Right lobe of liver (tissue), 6 donors: ENCODE measurements at regions not wholly inside any gene's neighbourhood (a gene's known extent, or its start where the extent isn't known, plus 50 kb on each side); places are given as distances from the start of the nearest gene placed in this dataset.

ENCODE experiments used
- ATAC-seq, 4 donors: fragments of 200-7000 bp; cut with Tn5 transposase; one replicate each; pipeline ENCODE4 v1.9.1; 2020; ENCODE audit warnings: mild to moderate bottlenecking in 4 of 4, moderate library complexity in 4 of 4
- DNase-seq, 3 donors: peaks; one replicate each; pipeline ENCODE4 v3.0.0-alpha.2; 2020
- H3K27ac ChIP-seq, 3 donors: fragments of 200-600 bp; one replicate each; pipeline ENCODE4 v1.8.0; 2022
- H3K27me3 ChIP-seq, 2 donors: fragments of 200-600 bp; one replicate each; pipeline ENCODE4 v1.8.0; 2022
- H3K36me3 ChIP-seq, 4 donors: fragments of 200-600 bp; sonication (generic) in 1 of 4; one replicate each; pipeline versions ENCODE4 v1.5.1 to v1.8.0; 2017 to 2022; ENCODE audit warnings: control low read depth in 1 of 4
- H3K4me1 ChIP-seq, 4 donors: fragments of 200-600 bp; sonication (generic) in 1 of 4; one replicate each; pipeline versions ENCODE4 v1.5.1 to v1.8.0; 2017 to 2022; ENCODE audit warnings: control low read depth in 1 of 4
- H3K4me3 ChIP-seq, 3 donors: fragments of 200-600 bp; one replicate each; pipeline ENCODE4 v1.8.0; 2022
- H3K9me3 ChIP-seq, 4 donors: fragments of 200-600 bp; sonication (generic) in 1 of 4; one replicate each; pipeline versions ENCODE4 v1.5.1 to v1.8.0; 2017 to 2022; ENCODE audit warnings: control low read depth in 1 of 4
- POLR2A ChIP-seq: fragments of 450-650 bp; IDR thresholded peaks from one replicate; pipeline ENCODE4 v1.6.1; 2017; ENCODE audit warnings: antibody characterized with exemption, mild to moderate bottlenecking
- WGBS: methylation state at CpG from one replicate; pipeline ENCODE4 v1.1.6; 2018; ENCODE audit warnings: low coverage, low lambda C conversion rate; ENCODE audit not compliant: insufficient coverage; ENCODE audit errors: missing lambda C conversion rate; 5-methylcytosine and 5-hydroxymethylcytosine counted together
- intact Hi-C, 2 donors: fragments of 100-400 bp; cut with DNase I; formaldehyde crosslinking; loops; one replicate each; pipeline versions ENCODE4 v1.11.2 to v1.14.1; 2022
- TF ChIP-seq, protein P1 (sequence below), 4 donors: fragments of 200-600 bp in 3 of 4; fragments of 450-650 bp in 1 of 4; IDR thresholded peaks; one replicate each; pipeline versions ENCODE4 v1.5.1 to v1.8.0; 2016 to 2022; ENCODE audit warnings: antibody characterized with exemption in 4 of 4, mild to moderate bottlenecking in 2 of 4
- donor health status: DM: no; HTN: yes; CAD: no.
- donor health status: DM: no; HTN: no; CAD: no.
- donor health status: DM: no; HTN: no; CAD: no.
- donor health status: DM: no; HTN: yes; CAD: no.
- donor health status: DM: no; HTN: yes; CAD: no.

GRCh38 chr10:43771675-43772074 lies 123.0 kb upstream of the ZNF32 start:
- intact Hi-C loops: no loop called here
- 23% methylated on average over 2 of the region's 2 CpGs for WGBS
- Histone ChIP-seq H3K36me3 (no peaks in the 10 kb centered on the region), H3K27me3 (no peaks in the 10 kb centered on the region), H3K27ac (no peak overlapping the region), H3K4me1 (no peaks in the 10 kb centered on the region), H3K9me3 (no peaks in the 10 kb centered on the region), H3K4me3 (no peak overlapping the region)
- TF ChIP-seq, protein P1, sequence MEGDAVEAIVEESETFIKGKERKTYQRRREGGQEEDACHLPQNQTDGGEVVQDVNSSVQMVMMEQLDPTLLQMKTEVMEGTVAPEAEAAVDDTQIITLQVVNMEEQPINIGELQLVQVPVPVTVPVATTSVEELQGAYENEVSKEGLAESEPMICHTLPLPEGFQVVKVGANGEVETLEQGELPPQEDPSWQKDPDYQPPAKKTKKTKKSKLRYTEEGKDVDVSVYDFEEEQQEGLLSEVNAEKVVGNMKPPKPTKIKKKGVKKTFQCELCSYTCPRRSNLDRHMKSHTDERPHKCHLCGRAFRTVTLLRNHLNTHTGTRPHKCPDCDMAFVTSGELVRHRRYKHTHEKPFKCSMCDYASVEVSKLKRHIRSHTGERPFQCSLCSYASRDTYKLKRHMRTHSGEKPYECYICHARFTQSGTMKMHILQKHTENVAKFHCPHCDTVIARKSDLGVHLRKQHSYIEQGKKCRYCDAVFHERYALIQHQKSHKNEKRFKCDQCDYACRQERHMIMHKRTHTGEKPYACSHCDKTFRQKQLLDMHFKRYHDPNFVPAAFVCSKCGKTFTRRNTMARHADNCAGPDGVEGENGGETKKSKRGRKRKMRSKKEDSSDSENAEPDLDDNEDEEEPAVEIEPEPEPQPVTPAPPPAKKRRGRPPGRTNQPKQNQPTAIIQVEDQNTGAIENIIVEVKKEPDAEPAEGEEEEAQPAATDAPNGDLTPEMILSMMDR (IDR thresholded peaks at IDR 0.05): no peak
- no peak for TF ChIP-seq POLR2A
- ATAC-seq (no peak), DNase-seq (no peak)

- intact Hi-C loops: no loop called here
- H3K4me1 ChIP-seq: no peaks in the 10 kb centered on the region
- H3K27ac ChIP-seq: no peak overlapping the region
- H3K36me3 ChIP-seq: no peaks in the 10 kb centered on the region
- no peaks in the 10 kb centered on the region for H3K27me3 ChIP-seq
- no peaks in the 10 kb centered on the region for H3K9me3 ChIP-seq
- ATAC-seq (no peak), DNase-seq (no peak)
- no peak for TF ChIP-seq POLR2A
- TF ChIP-seq, protein P1 (IDR thresholded peaks at IDR 0.05): no peak
- H3K4me3 ChIP-seq: no peak overlapping the region
- WGBS: 67% methylated on average over 2 of the region's 2 CpGs
These were observed 116.8 kb upstream of the ZNF32 start for GRCh38 chr10:43765516-43765915.

DNA sequence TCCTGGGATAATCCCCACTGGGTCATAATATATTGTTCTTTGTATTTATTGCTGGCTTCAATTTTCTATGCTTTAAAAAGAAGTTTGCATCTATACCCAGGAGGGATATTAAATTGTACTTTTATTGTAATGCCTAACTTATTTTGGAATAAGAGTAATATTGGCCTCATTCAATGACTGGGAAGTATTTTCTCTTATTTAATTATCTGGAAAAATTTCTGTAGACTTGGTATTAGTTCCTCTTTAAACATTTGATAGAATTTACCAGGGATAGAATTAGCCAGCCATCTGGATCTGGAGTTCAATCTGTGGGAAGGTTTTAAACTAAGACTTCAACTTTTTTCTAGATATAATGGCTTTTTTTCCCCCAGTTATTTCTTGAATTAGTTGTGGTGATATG lies 115.2 kb upstream of the ZNF32 start:
- Histone ChIP-seq H3K9me3 (no peaks in the 10 kb centered on the region), H3K27ac (no peak overlapping the region), H3K36me3 (no peaks in the 10 kb centered on the region), H3K4me3 (no peak overlapping the region), H3K27me3 (no peaks in the 10 kb centered on the region), H3K4me1 (no peaks in the 10 kb centered on the region)
- DNase-seq (no peak), ATAC-seq (no peak)
- no peak for TF ChIP-seq POLR2A
- TF ChIP-seq, protein P1 (IDR thresholded peaks at IDR 0.05): no peak
- intact Hi-C loops: no loop called here

DNA sequence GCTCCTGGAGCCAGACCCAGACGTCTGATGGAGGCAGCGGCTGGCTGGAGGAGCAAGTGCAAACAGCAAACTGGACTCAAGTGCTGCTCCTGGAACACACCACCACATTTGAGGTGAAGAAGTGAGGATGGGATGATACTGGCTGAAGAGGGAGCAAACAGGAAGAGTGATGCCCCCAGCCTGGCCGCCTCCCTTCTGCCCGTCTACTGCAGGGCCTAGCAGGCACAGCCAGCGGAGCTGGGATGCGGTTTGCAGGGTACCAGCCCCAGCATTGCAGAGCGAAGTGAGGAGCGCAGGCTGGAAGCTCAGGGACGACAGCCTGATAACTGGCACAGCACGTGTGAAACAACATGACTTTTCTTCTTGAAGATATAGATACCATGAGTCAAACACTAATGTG lies 111.8 kb upstream of the ZNF32 start:
- TF ChIP-seq, protein P1 (IDR thresholded peaks at IDR 0.05): no peak
- no peak for TF ChIP-seq POLR2A
- no peaks in the 10 kb centered on the region for H3K4me1 ChIP-seq
- 69% methylated on average over 8 of the region's 10 CpGs for WGBS
- no peaks in the 10 kb centered on the region for H3K9me3 ChIP-seq
- H3K27ac ChIP-seq: no peak overlapping the region
- H3K27me3 ChIP-seq: no peaks in the 10 kb centered on the region
- DNase-seq: no peak
- ATAC-seq: no peak
- H3K4me3 ChIP-seq: no peak overlapping the region
- H3K36me3 ChIP-seq: no peaks in the 10 kb centered on the region
- intact Hi-C loops: no loop called here

- Histone ChIP-seq H3K27me3 (no peaks in the 10 kb centered on the region), H3K36me3 (no peaks in the 10 kb centered on the region), H3K4me1 (no peaks in the 10 kb centered on the region), H3K9me3 (no peaks in the 10 kb centered on the region), H3K4me3 (no peak overlapping the region), H3K27ac (no peak overlapping the region)
- WGBS: 72% methylated on average over 4 of the region's 5 CpGs
- DNase-seq (no peak), ATAC-seq (no peak)
- intact Hi-C loops: no loop called here
- TF ChIP-seq, protein P1 (IDR thresholded peaks at IDR 0.05): no peak
- no peak for TF ChIP-seq POLR2A
These were observed 110.5 kb upstream of the ZNF32 start for GRCh38 chr10:43759216-43759615.
